ENCODE measurements at regions not wholly inside any gene's neighbourhood (a gene's known extent, or its start where the extent isn't known, plus 50 kb on each side); places are given as distances from the start of the nearest gene placed in this dataset.

DNA sequence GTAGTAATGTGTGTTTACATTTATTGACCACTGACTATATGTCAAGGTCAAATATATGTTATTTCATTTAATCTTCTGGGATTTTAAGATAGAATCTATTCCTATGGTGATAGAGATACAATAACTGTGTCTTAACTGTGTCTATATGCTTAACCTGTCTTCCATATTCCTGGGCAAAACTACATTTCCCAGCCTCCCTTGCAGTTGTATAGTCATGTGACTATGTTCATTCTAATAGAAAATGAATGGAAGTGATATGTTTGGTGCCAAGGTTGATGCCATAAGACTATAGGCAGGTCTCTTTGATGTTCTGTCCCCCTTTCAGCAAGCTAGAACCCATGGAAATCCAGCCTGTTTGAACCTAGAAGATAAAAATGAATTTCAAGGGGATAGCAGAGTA lies 258.8 kb upstream of the PDZRN3 start:
- TF ChIP-seq SIN3A (IDR thresholded peaks at IDR 0.05; ENCODE audit: borderline replicate concordance, insufficient read depth, low read length) (no peak), TAF1 (IDR thresholded peaks at IDR 0.05; ENCODE audit: borderline replicate concordance, insufficient read depth, low read length) (no peak), POLR2AphosphoS5 (IDR thresholded peaks at IDR 0.05; ENCODE audit: low read depth, low read length) (no peak), FOXP2 (optimal IDR thresholded peaks at IDR 0.05; ENCODE audit: borderline replicate concordance, extremely low read depth, extremely low read length, insufficient read depth) (no peak)
- TF ChIP-seq, protein P1, sequence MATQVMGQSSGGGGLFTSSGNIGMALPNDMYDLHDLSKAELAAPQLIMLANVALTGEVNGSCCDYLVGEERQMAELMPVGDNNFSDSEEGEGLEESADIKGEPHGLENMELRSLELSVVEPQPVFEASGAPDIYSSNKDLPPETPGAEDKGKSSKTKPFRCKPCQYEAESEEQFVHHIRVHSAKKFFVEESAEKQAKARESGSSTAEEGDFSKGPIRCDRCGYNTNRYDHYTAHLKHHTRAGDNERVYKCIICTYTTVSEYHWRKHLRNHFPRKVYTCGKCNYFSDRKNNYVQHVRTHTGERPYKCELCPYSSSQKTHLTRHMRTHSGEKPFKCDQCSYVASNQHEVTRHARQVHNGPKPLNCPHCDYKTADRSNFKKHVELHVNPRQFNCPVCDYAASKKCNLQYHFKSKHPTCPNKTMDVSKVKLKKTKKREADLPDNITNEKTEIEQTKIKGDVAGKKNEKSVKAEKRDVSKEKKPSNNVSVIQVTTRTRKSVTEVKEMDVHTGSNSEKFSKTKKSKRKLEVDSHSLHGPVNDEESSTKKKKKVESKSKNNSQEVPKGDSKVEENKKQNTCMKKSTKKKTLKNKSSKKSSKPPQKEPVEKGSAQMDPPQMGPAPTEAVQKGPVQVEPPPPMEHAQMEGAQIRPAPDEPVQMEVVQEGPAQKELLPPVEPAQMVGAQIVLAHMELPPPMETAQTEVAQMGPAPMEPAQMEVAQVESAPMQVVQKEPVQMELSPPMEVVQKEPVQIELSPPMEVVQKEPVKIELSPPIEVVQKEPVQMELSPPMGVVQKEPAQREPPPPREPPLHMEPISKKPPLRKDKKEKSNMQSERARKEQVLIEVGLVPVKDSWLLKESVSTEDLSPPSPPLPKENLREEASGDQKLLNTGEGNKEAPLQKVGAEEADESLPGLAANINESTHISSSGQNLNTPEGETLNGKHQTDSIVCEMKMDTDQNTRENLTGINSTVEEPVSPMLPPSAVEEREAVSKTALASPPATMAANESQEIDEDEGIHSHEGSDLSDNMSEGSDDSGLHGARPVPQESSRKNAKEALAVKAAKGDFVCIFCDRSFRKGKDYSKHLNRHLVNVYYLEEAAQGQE (IDR thresholded peaks at IDR 0.05; ENCODE audit: insufficient read depth in 1 of 2, low read depth in 2 of 2, low read length in 2 of 2), result no peak

DNA sequence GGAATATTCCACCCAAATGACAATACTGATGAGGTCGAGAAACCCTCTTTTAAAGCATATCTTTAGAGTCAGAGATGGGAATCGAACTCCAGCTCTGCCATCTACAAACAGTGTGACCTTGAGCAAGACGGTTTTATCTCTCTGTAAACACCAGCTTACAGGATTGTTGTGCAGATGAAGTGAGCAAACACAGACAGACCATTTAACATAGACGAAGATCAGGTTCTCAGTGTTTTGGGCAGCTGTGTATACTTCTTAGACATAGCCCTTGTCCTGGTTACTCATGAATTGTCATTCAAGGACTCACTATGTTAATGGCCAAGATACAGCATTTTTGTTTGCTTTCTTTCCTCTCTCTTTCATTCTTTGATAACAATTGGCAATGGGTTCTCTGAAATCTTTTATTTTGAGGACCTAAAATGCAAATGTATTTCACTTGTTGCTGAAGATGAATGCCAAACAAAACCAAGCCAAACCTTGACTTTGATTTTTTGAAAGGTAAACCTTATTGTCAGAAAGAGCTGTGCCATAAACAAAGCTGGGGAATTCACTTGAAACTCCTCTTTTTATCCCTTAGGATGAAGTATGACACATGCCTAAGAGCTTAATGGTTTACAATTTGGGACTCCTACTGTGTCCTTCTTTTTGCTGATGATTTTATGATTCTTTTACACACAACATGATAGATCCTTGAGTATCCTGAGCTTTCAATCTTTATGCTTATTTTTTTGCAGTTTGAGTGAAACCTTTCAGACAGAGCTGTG lies 250.0 kb upstream of the PDZRN3 start:
- no peak for TF ChIP-seq POLR2AphosphoS5 (IDR thresholded peaks at IDR 0.05; ENCODE audit: low read depth, low read length)
- no peak for TF ChIP-seq FOXP2 (optimal IDR thresholded peaks at IDR 0.05; ENCODE audit: borderline replicate concordance, extremely low read depth, extremely low read length, insufficient read depth)
- no peak for TF ChIP-seq TAF1 (IDR thresholded peaks at IDR 0.05; ENCODE audit: borderline replicate concordance, insufficient read depth, low read length)
- TF ChIP-seq, protein P1 (IDR thresholded peaks at IDR 0.05; ENCODE audit: insufficient read depth in 1 of 2, low read depth in 2 of 2, low read length in 2 of 2), result no peak
- no peak for TF ChIP-seq SIN3A (IDR thresholded peaks at IDR 0.05; ENCODE audit: borderline replicate concordance, insufficient read depth, low read length)

DNA sequence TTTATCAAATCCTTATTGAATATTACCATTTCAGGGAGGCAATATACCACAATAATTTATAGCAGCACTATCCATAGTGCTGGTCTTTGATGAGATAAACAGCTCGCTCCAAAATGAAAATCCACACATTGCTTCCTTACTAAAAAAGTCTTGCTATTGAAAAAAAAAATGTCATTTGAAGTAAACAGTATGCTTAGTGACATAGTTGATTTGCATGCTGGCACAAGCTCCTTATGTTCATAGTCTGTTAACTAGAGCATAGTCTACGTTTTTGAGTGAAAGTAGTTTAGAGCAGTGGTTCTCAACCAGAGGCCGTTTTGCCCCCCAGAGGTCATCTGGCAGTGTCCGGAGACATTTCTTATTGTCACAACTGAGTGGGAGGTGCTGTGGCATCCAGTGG lies 249.4 kb upstream of the PDZRN3 start:
- TF ChIP-seq POLR2AphosphoS5 (IDR thresholded peaks at IDR 0.05; ENCODE audit: low read depth, low read length), result no peak
- TF ChIP-seq SIN3A (IDR thresholded peaks at IDR 0.05; ENCODE audit: borderline replicate concordance, insufficient read depth, low read length), result no peak
- TF ChIP-seq TAF1 (IDR thresholded peaks at IDR 0.05; ENCODE audit: borderline replicate concordance, insufficient read depth, low read length), result no peak
- no peak for TF ChIP-seq FOXP2 (optimal IDR thresholded peaks at IDR 0.05; ENCODE audit: borderline replicate concordance, extremely low read depth, extremely low read length, insufficient read depth)
- TF ChIP-seq, protein P1 (IDR thresholded peaks at IDR 0.05; ENCODE audit: insufficient read depth in 1 of 2, low read depth in 2 of 2, low read length in 2 of 2), result no peak

DNA sequence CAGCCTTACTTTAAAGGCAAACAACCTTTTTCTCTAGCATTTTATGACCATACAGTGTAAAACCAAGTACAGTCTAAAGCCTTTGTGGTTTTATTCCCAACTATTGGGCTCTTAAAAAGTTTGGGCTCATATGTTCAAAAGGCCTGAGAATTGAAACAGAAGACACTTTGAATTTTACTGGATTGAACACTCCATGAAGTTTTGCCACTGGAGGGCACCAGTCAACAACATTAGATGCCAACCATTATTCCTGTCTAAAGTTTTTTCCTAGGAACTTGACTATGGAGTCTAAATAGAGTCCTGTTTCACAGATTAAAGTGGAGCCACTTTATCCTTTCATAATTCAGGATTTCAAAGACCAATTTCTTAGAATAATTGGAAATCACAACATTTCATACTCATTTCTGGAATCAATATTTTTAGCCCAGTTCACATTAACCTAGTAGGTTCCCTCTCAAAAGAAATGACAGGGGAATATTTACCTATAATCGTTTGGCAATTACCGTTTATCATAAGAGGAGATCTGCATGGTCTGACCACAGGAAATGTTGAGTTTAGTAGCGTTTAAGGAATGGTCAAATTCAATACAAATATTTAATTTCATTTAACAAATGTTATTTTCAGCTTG lies 244.1 kb upstream of the PDZRN3 start:
- TF ChIP-seq TAF1 (IDR thresholded peaks at IDR 0.05; ENCODE audit: borderline replicate concordance, insufficient read depth, low read length) (no peak), SIN3A (IDR thresholded peaks at IDR 0.05; ENCODE audit: borderline replicate concordance, insufficient read depth, low read length) (no peak), POLR2AphosphoS5 (IDR thresholded peaks at IDR 0.05; ENCODE audit: low read depth, low read length) (no peak), FOXP2 (optimal IDR thresholded peaks at IDR 0.05; ENCODE audit: borderline replicate concordance, extremely low read depth, extremely low read length, insufficient read depth) (no peak)
- TF ChIP-seq, protein P1 (IDR thresholded peaks at IDR 0.05; ENCODE audit: insufficient read depth in 1 of 2, low read depth in 2 of 2, low read length in 2 of 2), result no peak

Data from PFSK-1 (cell line).